MM.1S (cell line): ENCODE measurements at regions not wholly inside any gene's neighbourhood (a gene's known extent, or its start where the extent isn't known, plus 50 kb on each side); places are given as distances from the start of the nearest gene placed in this dataset.

Source experiments
- DNase-seq: peaks from one replicate; pipeline ENCODE4 v3.0.0-alpha.2; 2015
- H2AFZ ChIP-seq: fragments of 300-600 bp; sonication (generic); 2 replicates; pipeline ENCODE4 v1.6.0; 2016; ENCODE audit warnings: antibody characterized with exemption, low read length
- H3F3A ChIP-seq: fragments of 300-600 bp; sonication (generic); 2 replicates; pipeline ENCODE4 v1.6.1; 2016; ENCODE audit warnings: mild to moderate bottlenecking, antibody characterized with exemption, low read length, moderate library complexity, mixed read lengths; ENCODE audit not compliant: insufficient read depth
- H3K27ac ChIP-seq: fragments of 300-600 bp; sonication (generic); 2 replicates; pipeline ENCODE4 v1.5.1; 2016; ENCODE audit warnings: mild to moderate bottlenecking, low read length
- H3K27me3 ChIP-seq: fragments of 300-600 bp; sonication (generic); replicated peaks from 2 replicates; pipeline ENCODE4 v1.6.0; 2016; ENCODE audit warnings: low read length; ENCODE audit not compliant: insufficient read depth
- H3K36me3 ChIP-seq: fragments of 300-600 bp; sonication (generic); replicated peaks from 2 replicates; pipeline ENCODE4 v1.6.1; 2016; ENCODE audit warnings: mild to moderate bottlenecking, low read length, mixed read lengths; ENCODE audit not compliant: insufficient read depth
- H3K4me1 ChIP-seq: fragments of 300-600 bp; sonication (generic); 2 replicates; pipeline ENCODE4 v1.6.1; 2016; ENCODE audit warnings: low read length, mixed read lengths
- H3K4me2 ChIP-seq: fragments of 300-600 bp; sonication (generic); 2 replicates; pipeline ENCODE4 v1.6.0; 2016; ENCODE audit warnings: low read depth, low read length
- H3K4me3 ChIP-seq: fragments of 300-600 bp; sonication (generic); 2 replicates; pipeline ENCODE4 v1.5.1; 2016; ENCODE audit warnings: low read length, mixed read lengths
- H3K79me2 ChIP-seq: fragments of 300-600 bp; sonication (generic); 2 replicates; pipeline ENCODE4 v1.6.1; 2016; ENCODE audit warnings: mixed run types, low read length, mixed read lengths
- H3K9ac ChIP-seq: fragments of 300-600 bp; sonication (generic); 2 replicates; pipeline ENCODE4 v1.6.1; 2016; ENCODE audit warnings: low read length, mixed read lengths
- H3K9me2 ChIP-seq: fragments of 300-600 bp; sonication (generic); replicated peaks from 2 replicates; pipeline ENCODE4 v1.6.1; 2016; ENCODE audit warnings: mild to moderate bottlenecking, low read length, mixed read lengths; ENCODE audit not compliant: insufficient read depth
- H3K9me3 ChIP-seq: fragments of 300-600 bp; sonication (generic); replicated peaks from 2 replicates; pipeline ENCODE4 v1.6.1; 2016; ENCODE audit warnings: mild to moderate bottlenecking, low read length, mixed read lengths; ENCODE audit not compliant: insufficient read depth
- H4K20me1 ChIP-seq: fragments of 300-600 bp; sonication (generic); 2 replicates; pipeline ENCODE4 v1.6.1; 2016; ENCODE audit warnings: mild to moderate bottlenecking, low read length, moderate library complexity, mixed read lengths; ENCODE audit not compliant: insufficient read depth
- EZH2 ChIP-seq: fragments of 300-600 bp; sonication (generic); optimal IDR thresholded peaks from 2 replicates; pipeline ENCODE3; 2017; ENCODE audit warnings: low read depth, mild to moderate bottlenecking, antibody characterized with exemption, low read length, mixed read lengths
- EZH2phosphoT487 ChIP-seq: fragments of 300-600 bp; sonication (generic); IDR thresholded peaks from 2 replicates; pipeline ENCODE4 v1.6.1; 2018; ENCODE audit warnings: antibody characterized with exemption, low read length
- TF ChIP-seq, protein P1 (sequence below): fragments of 300-600 bp; sonication (generic); IDR thresholded peaks from 2 replicates; pipeline ENCODE4 v1.5.1; 2016; ENCODE audit warnings: antibody characterized with exemption, low read length, mixed read lengths

GRCh38 chr7:155221547-155221946, 76.1 kb upstream of the INSIG1 start:
- Histone ChIP-seq H3K9ac (no peak overlapping the region), H3K9me3 (no peaks in the 10 kb centered on the region), H3K79me2 (no peaks in the 10 kb centered on the region), H3K27ac (no peak overlapping the region), H3K4me1 (no peaks in the 10 kb centered on the region), H3K4me2 (no peak overlapping the region), H2AFZ (no peak overlapping the region), H4K20me1 (no peaks in the 10 kb centered on the region), H3K36me3 (no peaks in the 10 kb centered on the region), H3K9me2 (no peaks in the 10 kb centered on the region), H3K27me3 (peaks cover 35% of the 10 kb centered on the region), H3F3A (no peaks in the 10 kb centered on the region), H3K4me3 (no peak overlapping the region)
- DNase-seq: no peak
- TF ChIP-seq EZH2 (no peak), EZH2phosphoT487 (no peak)

DNA sequence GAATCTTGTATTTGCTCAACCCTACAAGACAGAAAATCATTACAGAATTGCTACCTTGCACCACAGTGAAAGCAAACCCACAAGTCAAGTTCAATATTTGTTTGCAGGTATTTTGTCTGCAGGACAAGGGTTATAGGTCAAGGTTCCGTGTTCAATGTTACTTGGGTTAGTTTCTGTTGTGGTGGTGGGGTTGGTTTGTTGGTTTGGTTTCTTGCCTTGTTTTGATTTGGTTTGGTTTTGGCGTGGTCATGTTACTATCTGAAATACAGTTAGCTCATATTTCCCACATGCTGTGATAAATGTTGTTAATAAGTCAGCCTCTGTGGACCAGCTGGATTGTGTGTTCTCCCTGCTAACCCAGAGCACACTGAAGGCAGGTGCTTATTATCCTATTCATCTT, 75.6 kb upstream of the INSIG1 start:
- no peak overlapping the region for H3K9ac ChIP-seq
- H3K27me3 ChIP-seq: peaks cover 36% of the 10 kb centered on the region
- H3K36me3 ChIP-seq: no peaks in the 10 kb centered on the region
- no peaks in the 10 kb centered on the region for H3K79me2 ChIP-seq
- H3K9me3 ChIP-seq: no peaks in the 10 kb centered on the region
- no peaks in the 10 kb centered on the region for H3K9me2 ChIP-seq
- no peaks in the 10 kb centered on the region for H3F3A ChIP-seq
- no peak overlapping the region for H3K4me3 ChIP-seq
- H2AFZ ChIP-seq: no peak overlapping the region
- no peak overlapping the region for H3K4me2 ChIP-seq
- TF ChIP-seq EZH2: no peak
- TF ChIP-seq, protein P1, sequence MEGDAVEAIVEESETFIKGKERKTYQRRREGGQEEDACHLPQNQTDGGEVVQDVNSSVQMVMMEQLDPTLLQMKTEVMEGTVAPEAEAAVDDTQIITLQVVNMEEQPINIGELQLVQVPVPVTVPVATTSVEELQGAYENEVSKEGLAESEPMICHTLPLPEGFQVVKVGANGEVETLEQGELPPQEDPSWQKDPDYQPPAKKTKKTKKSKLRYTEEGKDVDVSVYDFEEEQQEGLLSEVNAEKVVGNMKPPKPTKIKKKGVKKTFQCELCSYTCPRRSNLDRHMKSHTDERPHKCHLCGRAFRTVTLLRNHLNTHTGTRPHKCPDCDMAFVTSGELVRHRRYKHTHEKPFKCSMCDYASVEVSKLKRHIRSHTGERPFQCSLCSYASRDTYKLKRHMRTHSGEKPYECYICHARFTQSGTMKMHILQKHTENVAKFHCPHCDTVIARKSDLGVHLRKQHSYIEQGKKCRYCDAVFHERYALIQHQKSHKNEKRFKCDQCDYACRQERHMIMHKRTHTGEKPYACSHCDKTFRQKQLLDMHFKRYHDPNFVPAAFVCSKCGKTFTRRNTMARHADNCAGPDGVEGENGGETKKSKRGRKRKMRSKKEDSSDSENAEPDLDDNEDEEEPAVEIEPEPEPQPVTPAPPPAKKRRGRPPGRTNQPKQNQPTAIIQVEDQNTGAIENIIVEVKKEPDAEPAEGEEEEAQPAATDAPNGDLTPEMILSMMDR: no peak
- no peak for TF ChIP-seq EZH2phosphoT487
- H3K27ac ChIP-seq: no peak overlapping the region
- no peak for DNase-seq
- H4K20me1 ChIP-seq: no peaks in the 10 kb centered on the region
- no peaks in the 10 kb centered on the region for H3K4me1 ChIP-seq

DNA sequence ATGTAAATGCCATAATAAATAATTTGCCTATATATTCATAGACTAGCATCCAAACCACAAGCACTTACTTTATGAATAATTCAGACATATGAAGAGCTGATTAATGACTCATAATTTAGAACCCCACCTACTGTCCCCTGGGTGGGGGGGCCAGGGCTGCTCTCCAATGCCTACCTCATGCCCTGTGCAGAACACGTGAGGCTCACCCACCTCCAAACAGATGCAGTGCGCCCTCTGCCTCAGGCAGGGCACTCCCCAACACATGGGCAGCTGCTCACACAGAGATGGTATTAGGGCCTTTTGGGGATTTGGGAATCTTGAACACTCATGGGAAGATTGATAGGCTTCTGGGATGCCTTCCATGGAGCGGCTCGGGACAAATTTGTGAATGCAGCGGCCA, 75.1 kb upstream of the INSIG1 start:
- Histone ChIP-seq H3K9me2 (no peaks in the 10 kb centered on the region), H2AFZ (no peak overlapping the region), H3K4me1 (no peaks in the 10 kb centered on the region), H3K27me3 (peaks cover 41% of the 10 kb centered on the region), H3K4me3 (no peak overlapping the region), H3K9me3 (no peaks in the 10 kb centered on the region), H3K79me2 (no peaks in the 10 kb centered on the region), H3K36me3 (no peaks in the 10 kb centered on the region), H3K27ac (no peak overlapping the region), H3K9ac (no peak overlapping the region), H3F3A (no peaks in the 10 kb centered on the region), H4K20me1 (no peaks in the 10 kb centered on the region), H3K4me2 (no peak overlapping the region)
- no peak for DNase-seq
- no peak for TF ChIP-seq EZH2phosphoT487
- no peak for TF ChIP-seq EZH2
- TF ChIP-seq, protein P1: no peak

GRCh38 chr7:155223021-155223420, 74.7 kb upstream of the INSIG1 start:
- no peak for DNase-seq
- Histone ChIP-seq H2AFZ (no peak overlapping the region), H3K9me3 (no peaks in the 10 kb centered on the region), H3K27me3 (peaks cover 46% of the 10 kb centered on the region), H3F3A (no peaks in the 10 kb centered on the region), H3K9ac (no peak overlapping the region), H3K4me1 (no peaks in the 10 kb centered on the region), H3K9me2 (no peaks in the 10 kb centered on the region), H4K20me1 (no peaks in the 10 kb centered on the region), H3K79me2 (no peaks in the 10 kb centered on the region), H3K4me2 (no peak overlapping the region), H3K4me3 (no peak overlapping the region), H3K36me3 (no peaks in the 10 kb centered on the region), H3K27ac (no peak overlapping the region)
- no peak for TF ChIP-seq EZH2phosphoT487
- TF ChIP-seq, protein P1: no peak
- no peak for TF ChIP-seq EZH2
